Panc1 (cell line): ENCODE measurements at regions not wholly inside any gene's neighbourhood (a gene's known extent, or its start where the extent isn't known, plus 50 kb on each side); places are given as distances from the start of the nearest gene placed in this dataset.

Experiments used
- CTCF ChIP-seq: fragments of 450-650 bp; IDR thresholded peaks from 2 replicates; pipeline ENCODE4 v1.5.1; 2017; ENCODE audit warnings: mild to moderate bottlenecking
- POLR2AphosphoS5 ChIP-seq: IDR thresholded peaks from 2 replicates; pipeline ENCODE4 v1.6.1; 2012; ENCODE audit warnings: mild to moderate bottlenecking, low read depth, low read length, moderate library complexity
- SIN3A ChIP-seq: IDR thresholded peaks from 2 replicates; pipeline ENCODE4 v1.6.1; 2012; ENCODE audit warnings: low read depth, mild to moderate bottlenecking, low read length, moderate library complexity, borderline replicate concordance; ENCODE audit not compliant: insufficient read depth
- TF ChIP-seq, protein P1 (sequence below), 2 experiments: IDR thresholded peaks; 2 replicates each; pipeline ENCODE4 v1.6.1; 2011 to 2012; ENCODE audit warnings: low read depth in 2 of 2, control low read depth in 1 of 2, low read length in 1 of 2, mild to moderate bottlenecking in 1 of 2, moderate library complexity in 1 of 2; ENCODE audit not compliant: insufficient read depth in 1 of 2

DNA sequence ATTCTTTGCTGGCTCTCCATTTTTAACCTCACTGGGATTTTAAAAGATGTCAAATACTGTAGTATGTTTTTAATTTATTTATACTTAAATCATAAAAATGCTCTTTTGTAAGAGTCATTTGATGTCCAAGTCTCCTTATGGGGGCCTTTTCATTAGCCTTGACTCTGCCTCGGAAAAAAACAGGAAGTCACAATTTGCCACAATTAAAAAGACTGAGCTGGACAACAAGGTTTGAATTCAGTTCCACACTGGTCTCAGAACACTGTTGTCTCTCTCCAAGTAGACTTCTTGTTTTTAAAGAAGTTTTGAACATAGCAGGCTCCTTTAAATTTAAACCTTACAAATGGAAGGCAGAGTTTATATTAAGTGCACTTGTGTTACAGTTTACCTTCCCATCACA lies 444.2 kb downstream of the ACTL7B start:
- TF ChIP-seq CTCF (no peak), SIN3A (no peak), POLR2AphosphoS5 (no peak)
- TF ChIP-seq, protein P1, sequence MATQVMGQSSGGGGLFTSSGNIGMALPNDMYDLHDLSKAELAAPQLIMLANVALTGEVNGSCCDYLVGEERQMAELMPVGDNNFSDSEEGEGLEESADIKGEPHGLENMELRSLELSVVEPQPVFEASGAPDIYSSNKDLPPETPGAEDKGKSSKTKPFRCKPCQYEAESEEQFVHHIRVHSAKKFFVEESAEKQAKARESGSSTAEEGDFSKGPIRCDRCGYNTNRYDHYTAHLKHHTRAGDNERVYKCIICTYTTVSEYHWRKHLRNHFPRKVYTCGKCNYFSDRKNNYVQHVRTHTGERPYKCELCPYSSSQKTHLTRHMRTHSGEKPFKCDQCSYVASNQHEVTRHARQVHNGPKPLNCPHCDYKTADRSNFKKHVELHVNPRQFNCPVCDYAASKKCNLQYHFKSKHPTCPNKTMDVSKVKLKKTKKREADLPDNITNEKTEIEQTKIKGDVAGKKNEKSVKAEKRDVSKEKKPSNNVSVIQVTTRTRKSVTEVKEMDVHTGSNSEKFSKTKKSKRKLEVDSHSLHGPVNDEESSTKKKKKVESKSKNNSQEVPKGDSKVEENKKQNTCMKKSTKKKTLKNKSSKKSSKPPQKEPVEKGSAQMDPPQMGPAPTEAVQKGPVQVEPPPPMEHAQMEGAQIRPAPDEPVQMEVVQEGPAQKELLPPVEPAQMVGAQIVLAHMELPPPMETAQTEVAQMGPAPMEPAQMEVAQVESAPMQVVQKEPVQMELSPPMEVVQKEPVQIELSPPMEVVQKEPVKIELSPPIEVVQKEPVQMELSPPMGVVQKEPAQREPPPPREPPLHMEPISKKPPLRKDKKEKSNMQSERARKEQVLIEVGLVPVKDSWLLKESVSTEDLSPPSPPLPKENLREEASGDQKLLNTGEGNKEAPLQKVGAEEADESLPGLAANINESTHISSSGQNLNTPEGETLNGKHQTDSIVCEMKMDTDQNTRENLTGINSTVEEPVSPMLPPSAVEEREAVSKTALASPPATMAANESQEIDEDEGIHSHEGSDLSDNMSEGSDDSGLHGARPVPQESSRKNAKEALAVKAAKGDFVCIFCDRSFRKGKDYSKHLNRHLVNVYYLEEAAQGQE (IDR thresholded peaks at IDR 0.05; ENCODE audit: insufficient read depth in 1 of 2, low read depth in 2 of 2, low read length in 1 of 2) = no peak
